HepG2 (cell line): ENCODE measurements at regions not wholly inside any gene's neighbourhood (a gene's known extent, or its start where the extent isn't known, plus 50 kb on each side); places are given as distances from the start of the nearest gene placed in this dataset.

Source experiments
- HNRNPLL ChIP-seq: fragments of 200-400 bp; formaldehyde crosslinking; IDR thresholded peaks from 2 replicates; pipeline ENCODE4 v1.6.1; 2017; ENCODE audit warnings: mild to moderate bottlenecking, low read depth, low read length; ENCODE audit not compliant: poor library complexity, severe bottlenecking
- ISX ChIP-seq: sonication (generic); formaldehyde crosslinking; conservative IDR thresholded peaks from 2 replicates; pipeline ENCODE4 v1.5.0; 2020; ENCODE audit warnings: missing genetic modification reagents
- NAIF1 ChIP-seq: sonication (generic); formaldehyde crosslinking; IDR thresholded peaks from 2 replicates; pipeline ENCODE4 v1.5.0; 2020; ENCODE audit warnings: mild to moderate bottlenecking, missing genetic modification reagents, borderline replicate concordance
- NCOA1 ChIP-seq: sonication (generic); formaldehyde crosslinking; IDR thresholded peaks from 2 replicates; pipeline ENCODE4 v1.9.0; 2021; ENCODE audit warnings: missing genetic modification reagents
- NR3C1 ChIP-seq: sonication (generic); formaldehyde crosslinking; IDR thresholded peaks from 2 replicates; pipeline ENCODE4 v1.4.0; 2020; ENCODE audit warnings: missing genetic modification reagents
- PCBP1 ChIP-seq: fragments of 200-400 bp; formaldehyde crosslinking; IDR thresholded peaks from 2 replicates; pipeline ENCODE4 v1.6.1; 2017; ENCODE audit warnings: mild to moderate bottlenecking, low read depth, low read length, borderline replicate concordance
- PRMT3 ChIP-seq: sonication (generic); formaldehyde crosslinking; IDR thresholded peaks from 2 replicates; pipeline ENCODE4 v1.8.1; 2022; ENCODE audit warnings: low read depth, mild to moderate bottlenecking, moderate library complexity, missing genetic modification reagents, borderline replicate concordance
- RBAK ChIP-seq: sonication (generic); formaldehyde crosslinking; IDR thresholded peaks from 2 replicates; pipeline ENCODE4 v1.5.1; 2020; ENCODE audit warnings: mild to moderate bottlenecking, missing genetic modification reagents
- SCMH1 ChIP-seq: sonication (generic); formaldehyde crosslinking; IDR thresholded peaks from 2 replicates; pipeline ENCODE4 v1.9.0; 2021; ENCODE audit warnings: missing genetic modification reagents, mild to moderate bottlenecking, borderline replicate concordance
- SOX5 ChIP-seq: IDR thresholded peaks from 2 replicates; pipeline ENCODE4 v1.6.1; 2016; ENCODE audit warnings: borderline replicate concordance
- SP140L ChIP-seq: sonication (generic); formaldehyde crosslinking; IDR thresholded peaks from 2 replicates; pipeline ENCODE4 v1.4.0; 2020; ENCODE audit warnings: missing genetic modification reagents, borderline replicate concordance
- SUZ12 ChIP-seq: fragments of 150-350 bp; IDR thresholded peaks from 2 replicates; pipeline ENCODE4 v1.6.1; 2014; ENCODE audit warnings: low read depth, low read length
- ZFP36L1 ChIP-seq: sonication (generic); formaldehyde crosslinking; IDR thresholded peaks from 2 replicates; pipeline ENCODE4 v1.8.0; 2022; ENCODE audit warnings: mild to moderate bottlenecking, missing genetic modification reagents, moderate library complexity
- ZNF224 ChIP-seq: sonication (generic); formaldehyde crosslinking; IDR thresholded peaks from 2 replicates; pipeline ENCODE4 v1.5.0; 2020; ENCODE audit warnings: mild to moderate bottlenecking, missing genetic modification reagents
- ZNF367 ChIP-seq: sonication (generic); formaldehyde crosslinking; IDR thresholded peaks from 2 replicates; pipeline ENCODE4 v1.4.0; 2020; ENCODE audit warnings: missing genetic modification reagents, borderline replicate concordance
- ZNF567 ChIP-seq: sonication (generic); formaldehyde crosslinking; IDR thresholded peaks from 2 replicates; pipeline ENCODE4 v1.8.1; 2023; ENCODE audit warnings: mild to moderate bottlenecking, missing genetic modification reagents, borderline replicate concordance
- ZNF775 ChIP-seq: sonication (generic); formaldehyde crosslinking; IDR thresholded peaks from 2 replicates; pipeline ENCODE4 v1.4.0; 2020; ENCODE audit warnings: missing genetic modification reagents, mild to moderate bottlenecking, moderate library complexity, borderline replicate concordance
- ZSCAN22 ChIP-seq: sonication (generic); formaldehyde crosslinking; IDR thresholded peaks from 2 replicates; pipeline ENCODE4 v1.4.0; 2020; ENCODE audit warnings: mild to moderate bottlenecking, missing genetic modification reagents
- TF ChIP-seq, protein P1 (sequence below): sonication (generic); formaldehyde crosslinking; IDR thresholded peaks from 2 replicates; pipeline ENCODE4 v1.4.0; 2020; ENCODE audit warnings: missing genetic modification reagents
- TF ChIP-seq, protein P2 (sequence below): sonication (generic); formaldehyde crosslinking; IDR thresholded peaks from 2 replicates; pipeline ENCODE4 v1.9.0; 2021; ENCODE audit warnings: missing genetic modification reagents, borderline replicate concordance
- TF ChIP-seq, protein P3 (sequence below): sonication (generic); formaldehyde crosslinking; IDR thresholded peaks from 2 replicates; pipeline ENCODE4 v1.4.0; 2020; ENCODE audit warnings: missing genetic modification reagents, mild to moderate bottlenecking, borderline replicate concordance
- TF ChIP-seq, protein P4 (sequence below): sonication (generic); formaldehyde crosslinking; IDR thresholded peaks from 2 replicates; pipeline ENCODE4 v1.5.1; 2020; ENCODE audit warnings: missing genetic modification reagents, mild to moderate bottlenecking, borderline replicate concordance
- TF ChIP-seq, protein P5 (sequence below): sonication (generic); formaldehyde crosslinking; IDR thresholded peaks from 2 replicates; pipeline ENCODE4 v1.8.1; 2023; ENCODE audit warnings: missing genetic modification reagents, mild to moderate bottlenecking, borderline replicate concordance

DNA sequence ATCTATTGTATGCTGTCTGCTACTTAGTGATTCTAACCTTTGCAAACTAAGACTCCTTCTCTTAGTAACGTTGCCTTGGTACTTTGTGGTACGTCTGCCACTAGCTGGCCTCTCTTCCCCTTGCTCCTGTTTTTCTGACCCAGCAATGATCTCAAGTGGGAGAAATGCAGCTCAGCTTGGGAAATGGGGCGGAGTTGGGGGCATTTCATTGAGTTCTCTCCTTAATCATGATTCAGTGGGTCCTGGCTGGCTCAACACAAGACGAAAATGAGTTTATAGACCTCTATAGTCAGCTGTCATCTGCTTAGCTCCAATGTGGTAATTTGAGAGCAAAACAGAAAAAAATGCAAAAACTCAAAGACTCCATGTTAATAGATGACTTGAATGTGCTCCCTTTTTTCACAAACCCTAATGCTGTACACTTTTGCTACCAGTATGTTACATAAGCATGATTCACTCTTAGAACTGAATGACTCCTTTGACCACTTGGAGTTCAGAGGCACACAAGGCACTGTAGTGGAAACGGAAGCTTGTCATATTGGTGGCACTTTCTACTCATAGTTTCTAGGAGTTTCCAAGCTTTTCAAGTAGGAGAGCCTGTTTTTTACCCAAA is 55.3 kb upstream of the SOX4 start (continued):
- TF ChIP-seq SUZ12 = no peak
- TF ChIP-seq SCMH1 (CRISPR knock-in tag) = no peak
- TF ChIP-seq NR3C1 = no peak
- no peak for TF ChIP-seq ISX (CRISPR knock-in tag)
- TF ChIP-seq HNRNPLL = no peak
- no peak for TF ChIP-seq NCOA1
- TF ChIP-seq, protein P1, sequence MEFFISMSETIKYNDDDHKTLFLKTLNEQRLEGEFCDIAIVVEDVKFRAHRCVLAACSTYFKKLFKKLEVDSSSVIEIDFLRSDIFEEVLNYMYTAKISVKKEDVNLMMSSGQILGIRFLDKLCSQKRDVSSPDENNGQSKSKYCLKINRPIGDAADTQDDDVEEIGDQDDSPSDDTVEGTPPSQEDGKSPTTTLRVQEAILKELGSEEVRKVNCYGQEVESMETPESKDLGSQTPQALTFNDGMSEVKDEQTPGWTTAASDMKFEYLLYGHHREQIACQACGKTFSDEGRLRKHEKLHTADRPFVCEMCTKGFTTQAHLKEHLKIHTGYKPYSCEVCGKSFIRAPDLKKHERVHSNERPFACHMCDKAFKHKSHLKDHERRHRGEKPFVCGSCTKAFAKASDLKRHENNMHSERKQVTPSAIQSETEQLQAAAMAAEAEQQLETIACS (CRISPR knock-in tag) = no peak
- no peak for TF ChIP-seq PCBP1
- TF ChIP-seq, protein P2, sequence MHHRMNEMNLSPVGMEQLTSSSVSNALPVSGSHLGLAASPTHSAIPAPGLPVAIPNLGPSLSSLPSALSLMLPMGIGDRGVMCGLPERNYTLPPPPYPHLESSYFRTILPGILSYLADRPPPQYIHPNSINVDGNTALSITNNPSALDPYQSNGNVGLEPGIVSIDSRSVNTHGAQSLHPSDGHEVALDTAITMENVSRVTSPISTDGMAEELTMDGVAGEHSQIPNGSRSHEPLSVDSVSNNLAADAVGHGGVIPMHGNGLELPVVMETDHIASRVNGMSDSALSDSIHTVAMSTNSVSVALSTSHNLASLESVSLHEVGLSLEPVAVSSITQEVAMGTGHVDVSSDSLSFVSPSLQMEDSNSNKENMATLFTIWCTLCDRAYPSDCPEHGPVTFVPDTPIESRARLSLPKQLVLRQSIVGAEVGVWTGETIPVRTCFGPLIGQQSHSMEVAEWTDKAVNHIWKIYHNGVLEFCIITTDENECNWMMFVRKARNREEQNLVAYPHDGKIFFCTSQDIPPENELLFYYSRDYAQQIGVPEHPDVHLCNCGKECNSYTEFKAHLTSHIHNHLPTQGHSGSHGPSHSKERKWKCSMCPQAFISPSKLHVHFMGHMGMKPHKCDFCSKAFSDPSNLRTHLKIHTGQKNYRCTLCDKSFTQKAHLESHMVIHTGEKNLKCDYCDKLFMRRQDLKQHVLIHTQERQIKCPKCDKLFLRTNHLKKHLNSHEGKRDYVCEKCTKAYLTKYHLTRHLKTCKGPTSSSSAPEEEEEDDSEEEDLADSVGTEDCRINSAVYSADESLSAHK (CRISPR knock-in tag) = no peak
- TF ChIP-seq PRMT3 = no peak
- no peak for TF ChIP-seq ZFP36L1 (CRISPR knock-in tag)
- TF ChIP-seq, protein P3, sequence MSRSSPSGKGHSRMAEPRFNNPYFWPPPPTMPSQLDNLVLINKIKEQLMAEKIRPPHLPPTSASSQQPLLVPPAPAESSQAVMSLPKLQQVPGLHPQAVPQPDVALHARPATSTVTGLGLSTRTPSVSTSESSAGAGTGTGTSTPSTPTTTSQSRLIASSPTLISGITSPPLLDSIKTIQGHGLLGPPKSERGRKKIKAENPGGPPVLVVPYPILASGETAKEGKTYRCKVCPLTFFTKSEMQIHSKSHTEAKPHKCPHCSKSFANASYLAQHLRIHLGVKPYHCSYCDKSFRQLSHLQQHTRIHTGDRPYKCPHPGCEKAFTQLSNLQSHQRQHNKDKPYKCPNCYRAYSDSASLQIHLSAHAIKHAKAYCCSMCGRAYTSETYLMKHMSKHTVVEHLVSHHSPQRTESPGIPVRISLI (CRISPR knock-in tag) = 0 out of 2 replicates have a peak, but pooled peaks have one; percentile 24
- TF ChIP-seq ZNF567 (CRISPR knock-in tag) = no peak
- no peak for TF ChIP-seq ZNF775 (CRISPR knock-in tag)
- TF ChIP-seq, protein P4, sequence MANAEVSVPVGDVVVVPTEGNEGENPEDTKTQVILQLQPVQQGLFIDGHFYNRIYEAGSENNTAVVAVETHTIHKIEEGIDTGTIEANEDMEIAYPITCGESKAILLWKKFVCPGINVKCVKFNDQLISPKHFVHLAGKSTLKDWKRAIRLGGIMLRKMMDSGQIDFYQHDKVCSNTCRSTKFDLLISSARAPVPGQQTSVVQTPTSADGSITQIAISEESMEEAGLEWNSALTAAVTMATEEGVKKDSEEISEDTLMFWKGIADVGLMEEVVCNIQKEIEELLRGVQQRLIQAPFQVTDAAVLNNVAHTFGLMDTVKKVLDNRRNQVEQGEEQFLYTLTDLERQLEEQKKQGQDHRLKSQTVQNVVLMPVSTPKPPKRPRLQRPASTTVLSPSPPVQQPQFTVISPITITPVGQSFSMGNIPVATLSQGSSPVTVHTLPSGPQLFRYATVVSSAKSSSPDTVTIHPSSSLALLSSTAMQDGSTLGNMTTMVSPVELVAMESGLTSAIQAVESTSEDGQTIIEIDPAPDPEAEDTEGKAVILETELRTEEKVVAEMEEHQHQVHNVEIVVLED (CRISPR knock-in tag) = no peak
- TF ChIP-seq, protein P5, sequence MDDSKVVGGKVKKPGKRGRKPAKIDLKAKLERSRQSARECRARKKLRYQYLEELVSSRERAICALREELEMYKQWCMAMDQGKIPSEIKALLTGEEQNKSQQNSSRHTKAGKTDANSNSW = no peak
- TF ChIP-seq ZNF367 (CRISPR knock-in tag) = no peak
- TF ChIP-seq RBAK = no peak
- TF ChIP-seq ZSCAN22 (CRISPR knock-in tag) = no peak
- TF ChIP-seq SP140L = no peak
- TF ChIP-seq ZNF224 (CRISPR knock-in tag) = no peak
- TF ChIP-seq SOX5 (CRISPR knock-in tag) = peak; percentile 40; the same call in 1 of the 2 replicates
- TF ChIP-seq NAIF1 = no peak
